Activated CD4-positive, alpha-beta T cell treated with anti-CD3 and anti-CD28 coated beads, Interleukin-2, Interleukin-4, amounts not matched to agents 100 ng/mL and 50 ng/mL, durations not matched to agents 16 hours and 8 hours (primary cell): ENCODE measurements at regions not wholly inside any gene's neighbourhood (a gene's known extent, or its start where the extent isn't known, plus 50 kb on each side); places are given as distances from the start of the nearest gene placed in this dataset.

ENCODE experiments used
- DNase-seq: peaks from one replicate; pipeline ENCODE4 v3.0.0-alpha.2; 2020; ENCODE audit warnings: low spot score

- no peak for DNase-seq
Measured at GRCh38 chr2:144280009-144280408, 239.9 kb downstream of the ZEB2 start.

- no peak for DNase-seq
Measured at GRCh38 chr2:144279165-144279564, 240.8 kb downstream of the ZEB2 start.

GRCh38 chr2:144277622-144278354 lies 242.1 kb downstream of the ZEB2 start:
- no peak for DNase-seq

- DNase-seq: no peak
Measured at GRCh38 chr2:144275340-144275739, 244.6 kb downstream of the ZEB2 start.

GRCh38 chr2:144274131-144274530 lies 245.8 kb downstream of the ZEB2 start:
- no peak for DNase-seq

- DNase-seq: no peak
Measured at GRCh38 chr2:144270951-144271350, 249.0 kb downstream of the ZEB2 start.

- DNase-seq: no peak
Measured at GRCh38 chr2:144268036-144268678, 251.8 kb downstream of the ZEB2 start.

- no peak for DNase-seq
Measured at GRCh38 chr2:144267239-144267638, 252.7 kb downstream of the ZEB2 start.

- DNase-seq: no peak
Measured at GRCh38 chr2:144265654-144266053, 254.3 kb downstream of the ZEB2 start.

- no peak for DNase-seq
Measured at GRCh38 chr2:144261966-144262365, 258.0 kb downstream of the ZEB2 start.

GRCh38 chr2:144261336-144261735 lies 258.6 kb downstream of the ZEB2 start:
- DNase-seq: no peak

GRCh38 chr2:144259332-144259731 lies 260.6 kb downstream of the ZEB2 start:
- no peak for DNase-seq

- no peak for DNase-seq
Measured at GRCh38 chr2:144258154-144258553, 261.8 kb downstream of the ZEB2 start.

GRCh38 chr2:144256996-144257707 lies 262.8 kb downstream of the ZEB2 start:
- DNase-seq: no peak

- DNase-seq: no peak
Measured at GRCh38 chr2:144254342-144255235, 265.3 kb downstream of the ZEB2 start.

- no peak for DNase-seq
Measured at GRCh38 chr2:144253743-144254142, 266.2 kb downstream of the ZEB2 start.

GRCh38 chr2:144252694-144253093 lies 267.2 kb downstream of the ZEB2 start:
- no peak for DNase-seq

- DNase-seq: peak; percentile 56
Measured at GRCh38 chr2:144249035-144249637, 270.8 kb downstream of the ZEB2 start.

- DNase-seq: no peak
Measured at GRCh38 chr2:144248350-144249034, 271.4 kb downstream of the ZEB2 start.

GRCh38 chr2:144244938-144245337 lies 275.0 kb downstream of the ZEB2 start:
- DNase-seq: no peak

- no peak for DNase-seq
Measured at GRCh38 chr2:144242311-144242710, 277.6 kb downstream of the ZEB2 start.
